KBM-7 (cell line): ENCODE measurements at regions not wholly inside any gene's neighbourhood (a gene's known extent, or its start where the extent isn't known, plus 50 kb on each side); places are given as distances from the start of the nearest gene placed in this dataset.

Experiments
- DNase-seq: peaks from one replicate; pipeline ENCODE4 v3.0.0-alpha.2; 2015
- in situ Hi-C: fragments of 300-500 bp; cut with MboI; formaldehyde crosslinking; loops from 2 replicates; pipeline ENCODE4 v1.14.3; 2020; ENCODE audit warnings: low sequenced_read_pairs, low pct_unique_long_range_greater_than_20kb, mixed read lengths

DNA sequence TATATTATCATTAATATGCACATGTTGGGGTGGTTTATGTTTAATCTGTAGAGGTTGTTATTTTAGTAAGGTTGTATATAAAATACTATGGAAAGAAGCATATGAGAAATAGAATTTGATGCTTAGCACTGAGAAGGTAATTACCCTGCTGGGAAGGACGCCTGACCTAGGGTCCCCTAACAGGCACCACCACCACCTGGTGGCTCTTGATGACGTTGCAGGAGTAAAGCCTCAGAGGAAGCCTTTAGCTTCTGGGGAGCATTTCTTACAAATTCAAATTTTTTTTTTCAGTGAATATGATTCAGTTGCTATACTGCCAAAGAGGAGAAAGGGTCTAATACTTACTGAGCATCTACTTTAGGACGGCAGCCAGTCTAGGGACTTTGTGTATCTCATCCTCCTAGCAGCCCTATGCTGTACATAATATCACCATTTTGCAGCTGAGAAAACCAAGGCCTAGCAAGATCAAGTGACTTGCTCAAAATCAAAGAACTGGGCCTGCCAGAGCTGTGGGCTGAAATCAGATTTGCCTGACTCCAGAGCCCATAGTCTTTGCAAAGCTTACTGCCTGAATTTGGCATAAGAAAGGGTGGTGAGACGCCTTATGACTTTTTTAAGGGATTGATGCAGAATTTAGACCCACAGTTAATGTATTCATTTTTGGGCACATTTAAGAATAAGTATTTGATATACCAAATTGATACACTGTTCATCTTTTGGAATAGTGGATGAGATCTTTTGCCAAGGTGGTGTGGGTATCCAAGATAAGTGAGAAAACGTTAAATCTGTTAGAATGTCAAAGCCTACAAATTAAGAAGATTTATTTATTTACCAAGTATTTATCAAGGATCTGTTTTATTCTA is 78.8 kb upstream of the GAREM1 start:
- peak; percentile 24 for DNase-seq
- in situ Hi-C loops: loop anchor here (25.0 kb wide), 1 partner anchor 387 kb away; no protein-coding TSS in a partner anchor

DNA sequence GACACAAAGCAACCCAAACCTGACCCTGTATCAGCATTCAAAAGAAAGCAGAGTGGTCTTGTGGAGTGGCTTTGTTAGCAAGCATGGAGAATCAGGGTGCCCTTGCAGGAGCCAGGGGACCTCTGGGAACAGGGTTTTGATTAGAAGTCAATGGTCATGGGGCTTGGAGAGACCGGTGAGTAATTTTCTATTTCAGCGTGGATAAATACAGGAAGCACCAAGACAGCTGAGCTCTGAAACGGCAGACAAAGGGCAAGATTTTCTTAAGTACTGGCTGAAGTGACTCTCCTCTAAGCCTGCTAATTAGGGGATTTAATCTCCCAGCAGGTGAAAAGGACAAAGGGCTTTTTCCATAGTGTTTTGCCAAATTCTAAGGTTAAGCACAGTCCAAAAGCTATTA is 78.0 kb upstream of the GAREM1 start:
- in situ Hi-C loops: no loop called here
- DNase-seq: no peak

DNA sequence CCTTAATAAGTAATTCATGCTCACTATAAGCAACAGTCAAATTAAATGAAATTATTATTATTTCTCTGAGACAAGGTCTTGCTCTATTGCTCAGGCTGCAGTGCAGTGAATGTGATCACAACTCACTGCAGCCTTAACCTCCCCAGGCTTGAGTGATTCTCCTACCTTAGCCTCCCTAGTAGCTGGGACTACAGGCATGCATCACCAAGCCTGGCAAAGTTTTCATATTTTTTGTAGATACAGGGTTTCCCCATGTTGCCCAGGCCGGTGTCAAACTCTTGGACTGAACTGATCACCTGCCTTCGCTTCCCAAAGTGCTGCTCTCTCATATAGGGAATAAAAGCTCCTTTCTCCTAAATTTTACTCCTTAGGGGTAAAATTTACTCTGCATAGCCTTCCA is 74.9 kb upstream of the GAREM1 start:
- in situ Hi-C loops: no loop called here

DNA sequence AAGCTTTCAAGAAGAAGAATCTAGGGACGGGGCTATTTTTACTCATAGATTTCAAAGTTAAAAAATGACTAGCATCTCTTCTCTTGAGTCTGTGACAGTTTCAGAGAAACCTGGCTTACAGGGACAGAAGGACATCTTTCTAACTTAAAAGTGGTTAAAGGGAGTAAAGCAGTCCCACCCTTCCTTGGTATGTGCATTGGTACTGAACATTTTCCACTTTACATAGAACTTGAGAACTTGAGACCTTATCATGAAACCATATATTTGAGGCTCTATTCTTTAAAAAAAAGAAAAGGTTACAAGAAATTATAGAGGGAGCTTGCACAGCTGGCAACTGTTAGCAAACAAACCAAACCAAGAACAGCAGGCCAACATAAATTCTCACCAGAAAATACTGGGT is 73.4 kb upstream of the GAREM1 start:
- in situ Hi-C loops: no loop called here
- DNase-seq: no peak

More for the DNA sequence above, 74.9 kb upstream of the GAREM1 start:
- DNase-seq: no peak

DNA sequence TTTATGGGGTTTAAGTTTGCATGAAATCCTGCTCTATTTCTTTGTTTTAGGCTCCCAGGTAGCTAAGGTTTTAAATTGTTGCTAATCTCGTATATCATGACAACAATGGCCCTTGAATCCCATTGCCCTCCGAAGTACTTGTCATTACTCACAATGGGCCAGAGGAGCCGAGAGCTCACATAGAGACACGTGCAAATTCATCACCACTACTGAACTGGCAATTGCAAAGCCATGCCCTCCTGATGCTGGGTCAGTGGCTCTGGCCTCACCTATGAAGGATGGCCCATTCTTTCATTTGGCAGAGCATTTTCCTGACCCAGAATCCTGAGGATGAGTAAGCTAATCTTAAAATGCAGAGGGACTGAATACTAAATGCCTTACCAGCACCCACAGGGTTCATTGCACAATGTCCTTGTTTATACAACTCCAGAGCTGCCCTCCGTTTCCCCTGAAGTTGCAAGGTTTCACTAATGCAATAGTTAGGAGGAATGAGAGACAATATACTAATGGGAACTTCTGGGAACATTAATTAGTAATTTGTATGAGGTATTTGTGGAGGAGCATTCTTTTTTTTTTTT is 71.6 kb upstream of the GAREM1 start:
- no peak for DNase-seq
- in situ Hi-C loops: no loop called here

DNA sequence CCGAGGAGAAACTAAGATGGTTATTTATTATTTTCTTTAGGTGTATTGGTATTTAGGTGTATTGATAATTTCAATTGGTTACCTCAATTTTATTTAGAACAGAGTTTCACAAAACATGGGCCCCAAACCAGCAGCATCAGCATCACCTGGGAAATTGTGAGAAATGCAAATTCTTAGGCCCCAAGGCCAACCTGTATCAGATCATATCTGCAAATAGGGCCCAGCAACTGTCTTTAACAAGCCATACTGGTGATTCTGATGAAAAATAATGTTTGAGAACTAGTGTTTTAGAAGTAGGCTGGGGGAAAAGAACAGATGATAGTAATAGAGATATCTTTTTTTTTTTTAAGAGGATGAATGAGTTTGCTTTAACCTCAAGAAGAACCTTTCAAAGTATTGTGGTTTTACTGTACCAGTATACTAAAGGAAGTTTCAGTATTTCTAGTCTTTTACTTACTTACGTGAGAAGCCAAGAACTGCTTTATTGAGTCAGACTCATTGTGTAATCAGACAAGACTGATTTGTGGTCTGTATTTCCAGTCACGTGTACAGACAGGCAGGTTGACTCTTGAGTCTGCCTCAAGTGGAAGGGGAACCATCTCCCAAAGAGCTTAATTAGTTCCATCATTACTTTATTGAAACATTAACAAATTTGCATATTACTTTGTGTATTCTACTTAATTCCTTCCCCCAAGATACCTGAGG is 60.4 kb upstream of the GAREM1 start:
- in situ Hi-C loops: no loop called here
- peak; percentile 28 for DNase-seq

DNA sequence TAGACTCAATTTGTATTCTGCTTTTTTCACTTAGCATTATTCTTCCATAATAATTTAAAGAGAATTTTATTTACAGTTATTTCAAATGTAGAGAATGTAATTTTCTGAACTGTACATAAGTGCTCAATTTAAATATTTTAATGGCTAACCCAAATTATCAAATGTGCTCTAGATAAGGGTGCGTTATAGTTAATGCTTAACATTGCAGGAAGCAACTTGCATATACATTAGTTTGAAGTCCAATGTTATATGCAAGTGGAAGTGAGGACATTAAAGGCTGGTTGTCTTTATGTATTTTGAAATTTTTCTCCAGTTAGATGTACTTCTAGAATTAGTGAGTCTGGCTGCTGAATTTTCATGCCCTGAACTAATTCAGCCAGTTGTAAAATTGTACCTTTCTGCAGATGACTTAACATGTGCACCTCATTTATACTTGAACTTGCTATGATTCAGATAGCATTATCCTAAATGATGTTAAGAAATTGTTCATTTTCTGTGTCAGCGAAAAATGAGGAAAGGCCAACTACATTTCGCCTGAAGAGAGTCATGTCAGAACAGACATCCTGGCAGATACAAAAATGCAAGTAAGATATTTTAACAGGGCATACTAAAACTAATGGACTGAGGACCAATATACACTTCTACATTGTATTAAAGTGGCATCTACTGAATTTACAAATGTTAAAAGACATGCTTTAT is 59.2 kb upstream of the GAREM1 start:
- no peak for DNase-seq
- in situ Hi-C loops: no loop called here

DNA sequence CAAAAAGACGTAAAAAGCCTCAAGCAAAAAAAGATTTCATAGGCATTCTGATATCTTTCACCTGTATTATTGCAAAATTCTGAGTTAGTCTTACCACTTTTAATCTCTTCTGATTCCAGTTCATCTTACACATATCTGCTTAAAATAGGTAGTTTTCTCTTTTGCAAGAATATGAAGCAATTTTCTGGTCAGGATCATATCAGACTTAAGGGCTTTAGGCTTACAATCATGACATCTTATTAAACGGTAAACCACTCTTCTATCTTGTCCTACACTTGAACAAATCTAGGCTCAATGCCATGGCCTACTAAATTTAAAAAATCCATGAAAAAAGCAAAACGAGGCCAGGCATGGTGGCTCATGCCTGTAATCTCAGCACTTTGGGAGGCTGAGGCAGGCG is 50.1 kb upstream of the GAREM1 start:
- in situ Hi-C loops: no loop called here
- no peak for DNase-seq
